NCI-H748 (cell line): ENCODE measurements at regions not wholly inside any gene's neighbourhood (a gene's known extent, or its start where the extent isn't known, plus 50 kb on each side); places are given as distances from the start of the nearest gene placed in this dataset.

Source experiments
- DNase-seq: peaks from one replicate; lab custom pipeline; 2025; ENCODE audit not compliant: unreplicated experiment; lab: John Stamatoyannopoulos, UW

DNA sequence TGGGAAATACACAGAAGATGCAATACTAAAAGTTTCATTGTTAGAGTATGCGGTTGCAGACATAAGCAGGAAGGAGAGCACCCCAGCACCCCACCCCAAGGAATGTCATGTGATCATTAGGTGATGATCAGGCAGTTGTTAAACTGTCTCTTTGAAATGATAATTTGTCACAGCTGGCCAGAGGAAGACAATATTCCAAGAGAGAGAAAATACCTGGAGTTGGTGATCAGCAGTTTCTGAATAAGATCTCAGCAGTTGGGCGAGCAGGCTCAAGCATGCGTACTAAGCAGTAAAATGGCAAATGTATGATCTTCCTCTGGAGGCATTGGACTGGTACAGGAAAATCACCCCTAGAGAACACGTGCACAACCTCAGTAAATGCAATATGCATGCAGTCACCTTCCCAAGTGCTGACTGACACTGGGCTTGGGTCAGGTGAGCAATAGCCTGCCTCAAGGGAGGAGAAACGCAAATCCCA lies 250.1 kb upstream of the MBL2 start:
- no peak for DNase-seq

DNA sequence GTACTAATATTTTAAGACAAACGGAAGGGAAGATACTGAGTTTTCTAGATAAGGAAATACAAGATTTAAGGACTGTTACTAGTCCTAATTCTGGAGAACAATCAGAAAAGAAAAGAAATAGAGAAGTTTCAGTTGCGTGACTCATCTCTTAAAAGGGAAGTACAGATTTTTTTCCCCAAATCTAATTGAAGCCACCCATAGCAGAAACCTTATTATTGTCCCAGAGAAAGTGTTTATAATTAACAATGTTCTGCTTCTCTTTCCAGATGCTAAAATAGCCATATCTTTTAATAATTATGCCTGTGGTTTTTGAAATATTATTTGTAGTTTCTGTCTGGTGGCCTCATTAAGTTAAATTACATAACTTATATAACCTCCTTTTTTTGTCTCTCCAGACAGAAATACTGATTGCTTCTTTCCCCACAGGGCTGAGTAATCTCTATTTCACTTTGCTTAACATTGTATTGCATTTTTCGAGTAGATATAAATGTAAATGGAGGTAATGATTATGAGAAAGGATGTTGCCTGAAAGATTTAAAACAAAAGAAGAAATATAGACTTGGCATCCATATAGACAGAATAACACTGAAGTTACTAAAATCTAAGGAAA lies 240.7 kb upstream of the MBL2 start:
- DNase-seq: no peak

DNA sequence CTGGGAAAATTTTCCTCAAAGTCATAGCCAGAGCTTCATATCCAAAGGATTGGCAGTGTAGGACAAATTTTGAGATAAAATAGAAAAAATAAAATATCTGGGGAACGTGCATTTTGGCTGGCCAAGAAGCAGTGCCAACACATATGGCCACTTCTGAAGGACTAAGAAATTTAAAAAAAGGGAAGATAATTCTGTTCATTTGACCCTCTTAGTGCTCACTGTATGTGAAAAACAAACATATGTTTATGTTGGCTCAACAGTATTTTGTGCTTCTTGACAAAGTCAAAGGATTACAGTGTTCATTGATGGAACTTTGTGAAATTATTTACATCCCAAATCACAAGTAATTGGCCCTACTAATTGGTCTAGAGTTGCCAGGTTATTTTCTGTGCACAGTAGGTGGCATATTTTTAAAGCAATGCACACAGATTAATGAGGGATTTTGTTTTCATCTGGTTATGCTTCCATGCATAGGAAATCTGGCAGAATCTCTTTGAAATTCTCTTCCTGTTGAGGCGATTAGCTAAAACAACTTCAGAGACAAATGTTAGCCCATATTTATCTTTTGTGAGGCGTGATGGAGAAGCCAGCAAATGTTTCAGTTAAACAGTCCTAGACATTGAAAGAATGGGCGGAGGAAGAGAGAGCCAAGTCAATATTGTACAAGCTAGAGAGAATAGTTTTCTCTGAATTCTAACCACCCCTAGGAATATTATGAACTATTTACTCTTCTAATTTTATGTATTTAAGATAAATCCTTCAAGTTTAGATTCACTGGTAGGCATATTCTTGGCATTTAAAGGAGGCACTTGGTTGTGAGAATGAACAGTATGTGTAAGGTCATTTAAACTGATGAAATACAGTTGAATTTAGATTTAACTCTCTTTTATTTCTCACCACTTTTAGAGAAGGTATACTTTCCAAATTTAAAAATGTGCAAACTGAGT lies 237.7 kb upstream of the MBL2 start:
- peak; percentile 24 for DNase-seq

DNA sequence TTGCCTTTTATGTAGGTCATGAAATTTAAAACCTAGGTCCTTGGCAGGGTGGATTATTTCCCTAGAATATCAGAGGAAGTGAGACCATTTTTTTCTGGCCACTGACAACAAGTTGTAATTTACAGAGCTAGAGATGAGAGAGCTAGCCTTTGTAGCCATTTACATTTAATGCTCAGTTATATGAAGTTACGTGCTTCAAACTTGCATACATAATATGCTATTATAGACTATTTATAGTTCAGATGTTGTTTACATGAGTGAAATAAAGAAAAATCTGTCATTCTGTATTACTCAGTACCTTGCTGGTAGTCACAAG lies 234.9 kb upstream of the MBL2 start:
- DNase-seq: no peak

DNA sequence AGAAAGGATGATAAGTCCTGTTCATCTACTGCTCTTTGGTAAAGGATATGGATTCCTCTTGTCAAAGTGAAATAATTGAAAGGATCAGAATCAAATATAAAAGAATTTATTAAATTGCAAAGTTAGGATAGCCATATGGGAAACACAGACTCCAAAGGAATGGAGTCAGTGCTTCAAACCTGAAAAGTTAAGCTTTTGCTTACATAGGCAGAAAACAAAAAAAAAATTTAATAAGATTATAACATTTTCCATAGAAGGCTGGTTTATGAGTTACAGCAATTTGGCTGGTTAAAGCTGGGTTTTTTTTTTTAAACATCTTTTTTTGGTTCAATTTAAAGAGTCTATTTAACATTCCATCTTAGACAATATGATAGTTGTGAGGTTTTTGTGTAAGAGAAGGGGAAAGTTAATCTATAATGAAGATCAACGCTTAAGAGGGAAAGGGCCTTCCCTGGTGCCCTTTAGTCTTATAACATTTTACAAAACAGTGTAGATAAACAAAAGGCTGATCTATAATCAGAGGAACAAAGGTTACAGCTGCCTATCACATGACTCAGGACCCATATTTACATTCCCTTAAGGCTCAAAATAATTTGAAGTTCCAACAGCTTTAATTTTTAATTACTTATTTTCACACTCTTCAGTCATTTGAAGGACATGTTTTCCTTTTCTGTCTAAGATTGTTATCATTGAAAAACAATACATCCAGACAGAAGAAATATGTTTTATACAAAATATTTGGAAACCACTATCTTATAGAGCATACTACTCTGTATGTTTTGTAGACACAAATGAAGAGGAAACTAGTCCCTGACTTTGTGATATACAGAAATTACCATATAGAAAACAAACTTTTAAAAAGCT lies 234.3 kb upstream of the MBL2 start:
- DNase-seq: no peak

DNA sequence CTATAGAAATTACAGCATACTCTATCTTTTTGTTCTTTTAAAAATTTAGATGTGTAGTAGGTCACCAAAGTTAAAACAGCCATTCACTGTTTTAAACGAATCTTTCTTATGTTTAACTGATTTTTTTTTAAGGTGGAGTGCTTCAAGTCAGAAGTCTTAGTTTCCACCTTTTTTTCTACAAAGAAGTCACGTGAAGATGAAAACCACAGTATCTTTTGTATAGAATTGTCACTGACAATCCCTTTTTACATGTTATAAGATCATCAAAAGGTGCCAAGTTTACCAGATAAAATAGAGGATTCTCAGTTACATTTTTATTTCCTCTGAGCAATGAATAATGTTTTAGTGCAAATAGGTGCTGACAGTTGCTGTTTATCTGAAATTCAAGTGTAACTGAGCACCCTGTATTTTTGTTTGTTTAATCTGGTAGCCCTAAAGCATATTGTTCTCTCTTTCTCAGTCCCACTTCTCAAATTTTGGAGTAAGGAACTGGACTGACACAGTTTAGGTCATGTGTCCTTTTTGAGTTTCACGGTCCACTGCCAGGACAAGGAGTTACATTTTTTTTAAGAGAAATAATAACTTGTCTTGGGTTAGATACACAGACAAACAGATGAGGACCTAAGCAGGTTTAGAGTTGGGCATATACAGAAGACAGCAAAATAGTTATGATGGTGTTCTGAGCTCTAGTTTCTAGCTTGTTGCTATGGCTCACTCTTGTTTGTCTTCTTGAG lies 233.2 kb upstream of the MBL2 start:
- DNase-seq: no peak

DNA sequence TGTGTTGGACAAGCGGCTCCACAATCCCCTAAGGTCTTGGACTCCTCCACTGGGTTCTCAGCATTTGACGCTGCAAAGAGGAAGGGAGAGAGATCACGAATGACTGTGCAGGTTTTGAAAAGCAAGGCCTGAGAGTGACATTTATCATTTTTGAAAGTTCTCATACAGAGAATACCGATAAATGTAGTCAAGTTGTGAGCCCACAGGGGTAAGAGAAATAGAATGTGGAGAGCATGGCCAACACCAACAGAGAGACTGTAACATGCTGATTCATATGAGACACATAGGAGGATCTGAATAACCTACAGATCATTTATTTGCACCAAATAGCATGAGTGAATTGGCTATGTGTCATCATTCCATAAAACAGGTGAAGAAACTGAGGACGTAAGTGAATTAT lies 230.5 kb upstream of the MBL2 start:
- DNase-seq: no peak

DNA sequence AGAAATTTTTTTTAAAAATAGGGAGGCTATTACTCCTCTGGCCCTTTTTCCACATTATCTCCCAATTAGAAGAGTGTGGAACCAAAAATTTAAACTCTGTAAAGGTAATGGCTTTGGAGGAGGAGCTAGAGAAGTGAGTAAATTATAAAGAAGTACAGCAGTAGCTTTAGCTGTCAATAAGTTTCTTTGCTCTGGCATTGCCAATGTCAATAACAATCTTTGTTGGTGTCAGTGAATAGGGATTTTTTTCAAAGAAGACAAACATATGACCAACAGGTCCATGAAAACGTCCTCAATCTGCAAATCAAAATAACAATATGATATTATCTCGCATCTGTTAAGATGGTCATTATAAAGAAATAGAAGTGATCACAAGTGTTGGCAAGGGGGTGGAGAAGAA lies 227.1 kb upstream of the MBL2 start:
- DNase-seq: no peak

DNA sequence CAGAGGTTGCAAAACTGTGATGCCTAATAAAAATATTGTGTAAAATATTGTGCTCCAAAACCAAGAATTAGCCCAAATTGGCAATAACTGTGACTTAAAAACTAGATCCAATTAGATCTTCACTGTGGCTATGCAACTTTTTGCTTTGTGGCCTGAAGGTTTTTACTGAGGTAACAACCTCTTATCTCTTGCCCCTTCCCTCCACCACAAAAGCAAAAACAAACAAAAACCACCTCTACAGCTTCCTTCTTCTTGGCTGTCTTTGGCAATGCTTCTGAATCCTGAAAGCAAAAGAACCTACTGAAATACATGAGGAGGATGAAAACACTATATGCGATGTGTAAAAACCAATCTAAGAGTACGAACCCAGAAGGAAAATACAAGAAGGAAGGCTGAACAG lies 226.7 kb upstream of the MBL2 start:
- DNase-seq: no peak

DNA sequence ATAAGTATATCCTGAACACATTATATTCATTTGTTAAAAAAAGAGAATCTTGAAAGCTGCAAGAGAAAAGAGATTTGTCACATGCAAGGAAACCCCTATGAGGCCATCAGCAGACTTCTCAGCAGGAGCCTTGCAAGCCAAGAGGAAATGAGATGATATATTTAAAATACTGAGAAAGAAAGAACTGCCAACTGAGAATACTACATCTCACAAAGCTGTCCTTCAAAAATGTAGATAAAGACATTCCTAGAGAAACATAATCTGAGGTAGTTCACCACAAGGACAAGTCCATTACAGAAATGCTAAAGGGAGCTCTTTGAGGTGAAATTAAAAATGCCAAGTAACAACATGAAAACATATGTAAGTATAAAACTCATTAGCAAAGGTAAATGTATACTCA lies 224.4 kb upstream of the MBL2 start:
- DNase-seq: no peak

DNA sequence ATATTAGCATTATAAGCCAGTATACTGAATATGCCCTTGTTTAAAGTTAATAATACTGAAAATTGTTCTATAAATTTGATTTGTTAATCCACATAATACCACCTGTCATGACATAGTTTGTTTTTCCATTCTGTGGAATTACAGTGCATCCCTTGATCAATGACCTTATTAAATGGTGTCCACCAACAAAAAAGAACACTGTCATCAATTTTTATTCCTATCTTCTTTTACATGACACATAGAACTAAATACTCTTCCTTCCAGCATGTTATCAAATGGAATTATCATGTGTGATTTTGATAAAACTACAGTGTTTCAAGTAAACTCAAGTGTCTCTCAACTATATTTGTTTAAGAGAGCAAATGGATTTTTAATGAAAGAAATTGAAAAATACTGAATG lies 221.8 kb upstream of the MBL2 start:
- DNase-seq: no peak

DNA sequence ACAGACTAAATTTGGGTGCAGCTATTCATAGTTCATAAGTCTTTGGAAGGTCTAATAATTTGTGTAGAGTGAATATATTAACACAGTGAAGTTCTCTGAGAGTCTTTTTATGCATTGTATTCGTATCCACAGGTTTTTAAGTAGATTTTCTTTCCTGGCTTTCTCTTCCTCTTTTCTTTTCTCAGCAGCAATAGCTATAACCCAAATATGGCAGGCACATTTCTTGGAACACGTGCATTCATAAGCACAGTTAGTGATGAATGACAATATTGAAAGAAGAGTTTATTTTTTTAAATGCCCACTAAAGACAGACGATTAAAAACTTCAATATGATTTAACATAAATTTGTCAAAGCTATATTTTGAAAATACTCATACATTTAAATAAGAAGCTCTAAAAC lies 220.5 kb upstream of the MBL2 start:
- no peak for DNase-seq

DNA sequence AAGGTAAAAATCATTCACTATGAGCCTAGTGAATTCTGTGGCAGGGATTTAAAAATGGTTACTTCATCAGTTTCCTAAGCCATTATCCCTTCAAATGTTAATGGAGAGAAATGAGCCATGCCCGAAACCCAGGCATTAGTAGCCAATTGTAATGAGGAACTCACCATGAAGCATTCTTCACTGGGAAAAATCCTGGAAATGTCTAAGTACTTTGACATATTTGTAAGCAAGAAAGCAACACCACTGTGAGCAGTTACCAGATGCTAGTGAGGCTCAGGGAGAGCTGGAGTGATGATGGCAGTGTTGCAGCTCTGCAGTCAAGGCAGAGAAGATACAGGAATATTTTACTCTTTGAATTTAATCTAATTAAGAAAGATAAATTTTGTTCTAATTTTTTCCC lies 220.0 kb upstream of the MBL2 start:
- no peak for DNase-seq

DNA sequence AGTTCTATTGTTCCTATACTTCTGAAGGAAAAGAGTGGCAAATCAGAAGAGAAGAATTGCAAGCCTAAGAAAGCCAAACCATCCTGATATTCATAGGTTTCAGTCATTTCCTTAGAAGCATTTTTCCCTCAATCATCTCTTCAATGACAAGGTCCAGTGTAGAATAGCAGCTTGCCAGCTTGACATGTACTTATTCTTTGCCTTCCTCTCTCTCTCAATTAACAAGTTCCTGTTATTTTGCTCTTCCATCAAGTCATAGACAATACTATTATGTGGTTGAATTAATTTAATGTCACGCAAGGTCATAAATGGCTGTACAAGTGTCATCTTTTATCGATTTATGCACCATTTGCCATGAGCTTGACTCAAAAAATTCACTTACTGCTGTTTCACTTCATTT lies 216.3 kb upstream of the MBL2 start:
- DNase-seq: no peak

DNA sequence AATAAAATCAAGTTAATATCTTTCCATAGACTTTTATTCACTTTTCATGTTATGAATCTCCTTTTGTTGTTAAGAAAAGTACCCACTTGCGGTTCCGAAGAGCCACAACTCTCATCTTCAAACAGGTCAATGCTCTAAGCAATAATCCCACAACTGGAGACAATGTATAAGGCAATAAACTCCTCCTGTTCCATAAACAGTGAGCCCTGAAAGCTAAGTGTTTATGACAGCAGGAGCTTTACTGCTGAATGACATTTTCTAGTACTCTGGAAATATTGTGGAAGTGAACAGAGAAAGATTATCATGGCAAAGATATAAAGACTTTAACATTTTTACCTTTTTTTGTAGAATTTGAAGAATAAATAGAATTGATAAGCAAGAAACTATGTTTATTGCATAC lies 213.5 kb upstream of the MBL2 start:
- DNase-seq: no peak

DNA sequence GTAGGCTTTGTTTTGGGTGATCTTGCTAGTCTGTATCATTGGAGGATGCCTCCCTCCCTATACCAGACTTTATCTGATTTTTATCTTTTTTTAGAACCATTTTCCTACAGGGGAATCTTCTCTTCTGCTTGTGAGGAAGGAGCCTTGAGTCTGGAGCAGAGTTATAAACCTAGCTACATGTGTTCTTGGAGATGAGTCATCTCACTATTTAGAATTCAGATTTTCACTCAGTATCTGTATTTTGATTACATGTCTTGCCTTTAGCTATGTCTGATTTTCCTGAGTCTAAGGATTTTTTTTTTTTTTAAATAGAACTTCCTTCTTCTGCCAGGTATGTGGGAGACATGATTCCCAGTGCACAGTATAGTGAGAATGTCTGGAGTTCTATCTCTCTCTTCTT lies 211.6 kb upstream of the MBL2 start:
- DNase-seq: no peak

DNA sequence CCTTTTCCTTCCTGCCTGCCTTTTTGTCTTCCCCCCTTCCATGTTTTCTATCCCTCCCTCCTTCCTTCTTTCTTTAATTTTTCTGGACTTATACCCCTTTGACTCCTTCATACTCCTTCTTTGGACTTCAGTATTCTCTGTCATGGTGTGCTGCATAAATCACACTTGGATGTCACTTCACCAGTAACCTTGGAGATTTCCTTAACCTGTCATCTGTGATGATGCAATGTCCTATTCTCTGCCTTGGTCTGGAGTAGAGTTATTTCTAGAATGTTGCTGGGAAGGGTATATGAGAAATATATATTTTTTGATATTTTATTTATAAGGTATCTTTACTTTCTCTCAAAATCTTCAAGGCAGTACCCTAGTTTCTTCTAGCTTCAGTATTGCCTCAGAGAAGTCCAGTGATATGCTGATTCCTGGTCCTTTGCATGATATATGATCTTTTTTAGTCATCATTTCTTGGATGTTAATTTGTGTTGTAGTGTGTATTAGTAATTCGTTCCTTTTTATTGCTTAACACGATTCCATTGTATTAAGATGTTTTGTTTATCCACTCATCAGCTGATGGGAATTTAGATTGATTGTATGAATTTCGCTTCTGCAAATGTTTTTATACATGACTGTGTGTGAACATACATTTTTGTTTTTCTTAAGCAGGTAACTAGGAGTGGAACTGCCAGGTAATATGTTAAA lies 206.9 kb upstream of the MBL2 start:
- DNase-seq: no peak

DNA sequence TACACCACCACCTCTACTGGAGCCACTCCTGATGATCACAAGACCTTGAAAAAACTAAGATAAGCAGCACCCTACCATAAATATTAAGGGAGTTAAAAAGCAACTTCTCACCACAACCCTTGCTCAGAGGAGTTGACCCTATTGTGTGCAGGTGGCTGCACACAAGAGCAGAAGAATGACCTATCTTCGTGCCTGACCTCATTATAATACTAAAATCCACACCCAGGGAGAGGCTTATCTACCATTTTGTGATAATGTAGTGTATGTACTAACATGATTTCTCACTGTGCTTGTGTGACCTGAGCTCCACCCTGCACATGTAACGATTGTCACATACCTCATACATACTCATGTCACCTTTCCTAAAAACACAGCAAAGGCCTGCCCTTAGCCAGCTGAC lies 205.0 kb upstream of the MBL2 start:
- DNase-seq: no peak

DNA sequence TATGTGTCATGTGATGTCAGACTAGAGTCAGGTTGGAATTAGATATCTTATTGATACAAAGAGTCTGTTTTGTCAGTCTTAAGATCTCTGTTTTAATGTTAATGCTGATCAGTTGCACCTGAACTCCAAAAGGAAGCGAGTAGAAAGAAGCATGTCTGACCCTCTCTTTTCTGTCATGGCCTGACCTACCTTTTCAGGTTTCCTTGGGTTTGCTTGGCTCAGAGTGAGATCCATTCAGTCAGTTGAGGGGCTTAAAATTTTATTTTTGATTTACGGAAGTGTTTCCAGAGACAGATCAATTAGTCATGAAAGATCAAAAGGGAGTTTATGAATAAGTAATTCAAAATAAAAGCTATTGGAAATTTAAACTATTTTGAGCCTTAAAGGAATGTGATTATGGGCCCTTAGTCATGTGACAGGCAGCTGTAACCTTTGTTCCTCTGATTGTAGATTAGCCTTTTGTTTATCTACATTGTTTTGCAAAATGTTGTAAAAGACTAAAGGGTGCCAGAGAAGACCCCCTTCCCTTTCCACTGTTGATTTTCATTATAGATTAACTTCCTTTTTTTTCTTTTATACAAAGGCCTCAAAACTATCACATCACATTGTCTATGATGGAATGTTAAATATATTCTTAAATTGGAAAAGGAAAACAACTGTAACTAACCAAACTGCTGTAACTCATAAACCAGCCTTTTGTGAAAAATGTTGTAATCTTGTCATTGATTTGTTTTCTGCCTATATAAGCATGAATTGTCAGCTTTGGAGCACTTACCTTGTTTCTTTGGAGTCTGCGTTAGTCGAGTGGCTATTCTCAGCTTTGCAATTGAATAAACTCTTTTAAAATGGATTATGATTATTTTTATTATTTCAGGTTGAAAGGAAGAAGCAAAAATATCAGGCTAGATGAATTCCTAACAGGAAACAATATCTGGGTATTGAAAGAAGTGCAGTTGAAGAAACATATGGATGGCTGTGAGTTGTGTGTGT lies 195.5 kb upstream of the MBL2 start:
- DNase-seq: no peak
